NCI-H1694 (cell line): ENCODE measurements at regions not wholly inside any gene's neighbourhood (a gene's known extent, or its start where the extent isn't known, plus 50 kb on each side); places are given as distances from the start of the nearest gene placed in this dataset.
"Not testable (repeated sequence)": the region's sequence is repeated elsewhere in the genome, so short reads cannot be mapped to it uniquely, and the experiment has no call there.

Experiments used
- DNase-seq: peaks from one replicate; lab custom pipeline; 2025; lab: John Stamatoyannopoulos, UW

- no peak for DNase-seq
These were observed 620.7 kb upstream of the ARRDC3 start for GRCh38 chr5:92003806-92004205.

GRCh38 chr5:92002721-92003274 is 619.7 kb upstream of the ARRDC3 start:
- DNase-seq, result no peak

DNA sequence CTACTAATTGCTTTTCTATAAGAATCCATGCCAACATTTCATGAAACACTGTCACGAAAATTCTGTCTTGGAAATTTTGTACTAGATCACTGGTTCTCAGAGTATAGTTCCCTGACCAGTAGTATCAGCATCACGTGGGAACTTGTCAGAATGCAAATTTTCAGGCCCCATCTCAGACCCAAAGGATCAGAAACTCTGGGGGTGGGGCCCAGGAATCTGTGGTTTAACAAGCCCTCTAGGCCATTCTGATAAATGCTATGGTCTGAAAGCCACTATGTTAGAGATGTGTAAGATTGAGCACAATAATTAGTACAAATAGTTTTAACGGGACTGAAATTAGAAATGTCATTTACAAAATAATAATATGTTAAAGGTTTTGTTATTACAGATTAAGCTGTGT is 615.7 kb upstream of the ARRDC3 start:
- no peak for DNase-seq

- no peak for DNase-seq
These were observed 600.8 kb upstream of the ARRDC3 start for GRCh38 chr5:91983869-91984268.

DNA sequence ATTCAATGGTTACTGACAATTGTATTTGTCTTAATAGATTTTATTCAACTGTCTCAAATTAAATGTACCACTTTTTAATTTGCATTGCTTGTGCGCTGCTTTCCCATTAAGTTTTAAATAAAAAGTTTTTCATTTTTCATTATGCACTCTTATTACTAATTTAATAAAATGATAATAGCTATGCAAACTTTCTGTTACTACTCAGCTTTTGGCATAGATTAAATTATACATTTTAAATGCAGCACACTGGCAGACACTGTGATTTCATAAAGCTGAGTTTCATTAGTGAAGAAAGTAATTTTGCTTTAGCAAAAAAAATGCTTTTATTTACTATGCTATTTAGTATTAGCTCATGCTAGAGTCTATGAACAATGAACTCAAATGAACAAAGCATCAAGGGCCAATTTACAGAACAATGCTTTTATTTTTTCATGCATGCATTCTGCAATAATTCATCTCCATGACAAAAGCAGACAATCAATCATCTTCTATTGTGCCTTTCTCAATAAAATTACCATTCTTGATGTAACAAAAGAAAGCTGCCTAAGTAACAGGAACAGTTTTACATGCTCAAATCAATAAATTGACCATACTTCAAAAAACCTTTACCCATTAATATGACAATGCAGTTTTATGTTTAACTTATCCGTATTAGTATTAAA is 595.2 kb upstream of the ARRDC3 start:
- DNase-seq, result no peak

DNA sequence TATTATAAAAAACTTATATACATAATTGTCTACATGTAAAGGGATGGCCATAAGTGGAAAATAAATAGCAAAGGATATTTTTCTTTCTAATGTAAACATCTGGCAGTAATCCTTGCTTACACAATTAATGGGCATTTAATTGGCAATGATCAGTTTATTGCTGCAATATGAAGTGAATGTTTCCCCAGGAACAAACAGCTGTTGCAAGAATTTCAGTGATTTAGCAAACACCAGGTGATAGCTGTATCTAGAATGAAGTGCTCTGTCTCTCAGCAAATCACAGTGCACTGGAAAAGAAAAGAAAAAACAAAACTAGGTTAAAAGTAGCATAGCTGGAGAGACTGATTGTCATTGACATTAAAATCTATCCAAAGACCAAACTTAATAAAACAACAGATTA is 594.5 kb upstream of the ARRDC3 start:
- no peak for DNase-seq

DNA sequence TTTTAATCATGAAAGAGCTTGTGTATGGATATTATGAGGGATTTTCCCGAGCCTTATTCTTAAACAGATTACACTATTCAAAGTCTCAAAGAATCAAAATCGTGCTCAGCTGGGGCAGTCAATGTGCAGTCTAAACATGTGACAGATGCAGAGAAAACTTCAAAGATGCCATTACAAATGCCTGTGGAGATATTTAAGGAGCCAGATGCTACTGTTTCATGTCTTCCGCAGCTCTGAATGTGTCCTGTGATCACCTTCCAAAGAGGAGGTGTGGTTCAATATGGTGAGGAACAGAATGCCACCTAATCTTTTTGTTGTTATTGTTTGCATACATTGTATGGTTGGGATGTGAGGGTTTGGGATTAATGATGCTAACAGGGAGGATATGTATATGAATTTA is 593.3 kb upstream of the ARRDC3 start:
- DNase-seq, result no peak

- no peak for DNase-seq
These were observed 580.0 kb upstream of the ARRDC3 start for GRCh38 chr5:91963166-91963565.

DNA sequence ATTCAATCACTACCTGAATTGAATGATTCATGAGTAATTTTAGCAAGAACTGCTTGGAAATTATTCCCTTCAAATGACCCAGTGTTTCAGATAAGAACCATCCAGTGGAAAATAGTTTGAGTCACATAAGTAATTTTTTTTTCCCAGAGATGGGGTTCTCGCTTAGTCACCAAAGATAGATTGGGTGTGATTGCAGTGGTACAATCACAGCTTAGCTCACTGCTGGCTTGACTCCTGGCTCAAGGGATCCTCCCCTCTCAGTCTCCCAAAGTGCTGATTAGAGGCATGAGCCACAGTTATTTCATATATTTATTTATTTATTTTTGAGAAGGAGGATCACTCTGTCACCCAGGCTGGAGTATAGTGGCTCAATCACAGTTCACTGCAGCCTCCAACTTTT is 574.5 kb upstream of the ARRDC3 start:
- DNase-seq, result no peak

DNA sequence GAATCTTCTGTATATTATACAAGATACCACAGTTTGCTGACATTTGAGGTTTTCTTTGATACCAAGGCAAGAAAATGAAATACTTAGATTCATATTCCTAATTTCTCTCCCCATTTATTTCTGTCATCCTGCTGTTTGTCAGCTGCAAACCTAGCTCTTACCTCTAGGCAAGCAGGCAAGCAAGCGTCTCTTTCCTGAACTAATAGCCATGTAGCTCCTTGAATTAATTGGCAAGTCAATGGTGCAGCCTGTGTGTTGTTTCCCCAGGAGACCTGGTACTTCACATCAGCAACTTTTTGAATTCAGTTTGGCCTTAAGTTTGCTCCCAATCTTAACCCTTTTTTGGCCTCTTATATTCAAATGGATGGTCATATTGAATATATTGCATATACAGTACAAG is 573.6 kb upstream of the ARRDC3 start:
- no peak for DNase-seq

DNA sequence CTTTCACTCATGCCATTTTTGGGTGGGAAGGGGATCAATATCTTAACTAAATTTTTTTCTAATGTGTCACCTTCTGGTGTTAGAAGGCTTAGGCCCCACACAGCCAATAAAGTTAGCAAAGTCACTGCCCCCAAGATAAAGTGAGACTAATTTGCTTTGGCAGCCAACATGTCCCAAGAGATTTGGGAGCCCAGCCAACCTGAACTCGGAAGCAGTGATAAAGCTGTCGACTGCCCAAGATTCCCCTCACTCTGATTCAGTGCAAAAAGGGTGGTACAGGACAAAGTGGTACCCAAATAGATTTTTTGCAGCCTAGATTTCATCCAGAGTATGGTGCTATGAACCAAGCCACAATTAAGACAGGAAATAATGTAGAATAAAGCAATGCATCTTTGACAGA is 572.5 kb upstream of the ARRDC3 start:
- no peak for DNase-seq

DNA sequence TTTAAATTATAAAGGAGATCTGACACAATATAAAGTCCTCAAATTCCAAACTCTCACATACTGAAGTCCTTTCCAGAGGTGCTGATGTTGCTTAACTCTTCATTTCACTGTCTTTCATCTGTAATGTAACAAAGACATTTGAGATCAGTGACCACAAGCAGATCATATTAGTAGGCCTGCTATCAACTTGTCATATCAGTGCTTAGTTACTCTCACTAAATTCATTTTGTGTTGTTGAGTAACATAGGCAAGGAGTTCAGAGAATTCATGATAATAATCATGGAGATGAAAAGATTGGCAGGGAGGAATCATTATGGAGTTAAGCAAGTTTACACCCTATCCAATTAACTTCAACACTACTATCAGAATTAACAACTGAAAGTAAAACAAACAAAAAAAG is 571.0 kb upstream of the ARRDC3 start:
- no peak for DNase-seq

GRCh38 chr5:91950328-91950727 is 567.2 kb upstream of the ARRDC3 start:
- no peak for DNase-seq

- no peak for DNase-seq
These were observed 563.8 kb upstream of the ARRDC3 start for GRCh38 chr5:91946870-91947269.

DNA sequence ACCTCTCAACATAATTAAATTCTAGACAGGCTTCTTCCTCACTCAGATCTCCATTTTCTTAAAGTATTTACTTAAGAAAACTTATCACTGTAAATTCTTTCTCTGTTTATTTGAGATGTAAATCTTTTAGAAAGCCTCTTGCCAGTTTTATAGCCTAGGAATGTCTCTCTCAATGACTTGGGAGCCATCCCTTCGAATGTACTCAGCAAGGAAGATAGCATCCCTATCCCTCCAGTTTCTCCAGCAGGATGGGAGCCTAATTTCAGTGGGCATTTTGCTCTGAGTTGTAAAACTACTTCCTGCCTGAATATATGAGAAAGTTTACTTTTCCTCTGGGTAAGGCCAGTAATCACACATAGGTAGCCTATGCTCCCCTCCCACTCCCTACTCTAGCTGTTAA is 558.5 kb upstream of the ARRDC3 start:
- no peak for DNase-seq

- DNase-seq, result no peak
These were observed 555.3 kb upstream of the ARRDC3 start for GRCh38 chr5:91938441-91938840.

DNA sequence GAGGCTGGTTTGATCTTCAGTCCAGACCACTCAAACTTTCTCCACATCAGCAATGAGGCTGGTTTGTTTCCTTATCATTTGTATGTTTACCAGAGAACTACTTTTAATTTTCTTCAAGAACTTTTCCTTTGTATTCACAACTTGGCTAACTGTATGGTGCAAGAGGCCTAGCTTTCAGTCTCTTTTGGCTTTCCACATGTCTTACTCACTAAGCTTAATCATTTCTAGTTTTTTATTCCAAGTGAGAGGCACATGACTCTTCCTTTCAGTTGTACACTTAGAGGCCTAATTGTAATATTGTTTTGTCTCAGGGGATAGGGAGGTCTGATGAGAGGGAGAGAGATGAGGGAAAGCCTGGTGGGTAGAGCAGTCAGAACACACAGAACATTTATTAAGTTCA is 554.0 kb upstream of the ARRDC3 start:
- DNase-seq, result no peak

DNA sequence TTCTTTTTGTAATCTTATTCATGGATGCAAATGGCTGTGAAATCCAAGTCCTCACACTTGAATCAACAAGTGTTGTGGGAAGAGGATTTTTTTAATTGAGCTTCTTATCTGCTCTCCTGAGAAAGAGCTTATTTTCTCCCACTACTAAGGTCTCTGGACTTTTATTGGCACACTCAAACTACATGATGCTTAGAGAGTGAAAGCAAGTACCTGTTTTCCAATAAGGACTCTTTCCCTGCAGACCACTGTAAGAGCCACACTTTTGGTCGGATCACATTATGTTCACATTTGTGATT is 546.4 kb upstream of the ARRDC3 start:
- no peak for DNase-seq

DNA sequence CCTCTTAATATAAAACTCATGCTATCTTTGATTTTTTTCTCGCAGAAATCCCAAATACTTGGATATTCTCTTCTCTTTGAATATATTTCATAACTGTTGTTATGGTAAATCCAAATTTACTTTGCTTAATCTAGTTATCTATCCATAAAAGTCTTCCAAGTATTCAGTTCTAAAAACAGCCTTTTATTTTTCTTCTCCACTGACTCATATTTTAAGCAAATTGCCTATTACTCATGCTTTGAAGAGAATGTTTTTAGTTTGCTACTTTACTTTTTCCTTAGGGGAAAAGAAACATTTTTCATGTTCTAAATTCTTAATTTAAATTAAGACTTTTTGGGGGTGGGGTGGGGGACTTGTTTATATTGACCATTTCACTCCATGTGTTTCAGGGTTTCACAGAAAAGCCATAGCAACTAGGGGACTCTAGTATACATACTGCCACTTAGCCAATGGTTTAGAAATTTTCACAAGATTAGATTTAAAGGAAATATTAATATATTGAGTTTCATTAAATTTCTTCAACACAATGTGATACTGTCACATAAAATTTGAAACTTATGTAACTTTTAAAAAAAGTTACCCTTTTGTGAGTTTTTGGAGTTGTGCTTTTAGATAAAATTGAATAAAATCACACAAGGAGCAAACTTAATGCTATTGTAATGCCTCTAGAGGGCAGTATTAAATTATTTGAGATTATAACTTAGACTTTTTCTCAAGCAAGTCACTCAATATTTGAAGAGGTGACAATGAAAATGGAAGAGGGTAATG is 545.8 kb upstream of the ARRDC3 start:
- DNase-seq, result no peak

- no peak for DNase-seq
These were observed 544.3 kb upstream of the ARRDC3 start for GRCh38 chr5:91927439-91927838.

DNA sequence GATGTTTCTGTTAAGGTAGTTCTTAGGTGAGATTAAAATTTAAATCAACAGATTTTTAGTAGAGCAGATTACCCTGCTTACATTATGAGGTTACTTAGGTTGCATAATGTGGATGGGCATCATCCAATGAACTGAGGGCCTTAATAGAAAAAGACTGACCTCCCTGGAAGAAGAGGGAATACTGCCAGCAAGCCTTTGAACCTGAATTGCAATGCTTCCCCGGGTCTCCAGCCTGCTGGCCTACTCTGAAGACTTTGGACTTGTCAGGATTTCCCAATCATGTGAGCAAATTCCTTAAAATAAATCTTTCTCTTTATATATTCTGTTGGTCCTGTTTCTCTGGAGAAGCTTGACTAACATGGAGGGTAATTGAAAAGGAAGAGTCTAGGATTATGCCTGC is 542.1 kb upstream of the ARRDC3 start:
- DNase-seq, result no peak

- not testable (repeated sequence) for DNase-seq
These were observed 534.1 kb upstream of the ARRDC3 start for GRCh38 chr5:91917037-91917814.

- no peak for DNase-seq
These were observed 527.5 kb upstream of the ARRDC3 start for GRCh38 chr5:91910655-91911054.
